Posterior cingulate gyrus (tissue), 11 donors: ENCODE measurements at regions not wholly inside any gene's neighbourhood (a gene's known extent, or its start where the extent isn't known, plus 50 kb on each side); places are given as distances from the start of the nearest gene placed in this dataset.
"Not testable (repeated sequence)": the region's sequence is repeated elsewhere in the genome, so short reads cannot be mapped to it uniquely, and the experiment has no call there.

Experiments used
- DNase-seq, 10 donors: peaks; one replicate each; pipeline versions ENCODE4 v3.0.0 to v3.0.0-alpha.2; 2020 to 2021; ENCODE audit warnings: mixed read lengths in 3 of 10
- intact Hi-C: fragments of 100-400 bp; cut with DNase I; formaldehyde crosslinking; loops from one replicate; pipeline ENCODE4 v1.15.1; 2023

DNA sequence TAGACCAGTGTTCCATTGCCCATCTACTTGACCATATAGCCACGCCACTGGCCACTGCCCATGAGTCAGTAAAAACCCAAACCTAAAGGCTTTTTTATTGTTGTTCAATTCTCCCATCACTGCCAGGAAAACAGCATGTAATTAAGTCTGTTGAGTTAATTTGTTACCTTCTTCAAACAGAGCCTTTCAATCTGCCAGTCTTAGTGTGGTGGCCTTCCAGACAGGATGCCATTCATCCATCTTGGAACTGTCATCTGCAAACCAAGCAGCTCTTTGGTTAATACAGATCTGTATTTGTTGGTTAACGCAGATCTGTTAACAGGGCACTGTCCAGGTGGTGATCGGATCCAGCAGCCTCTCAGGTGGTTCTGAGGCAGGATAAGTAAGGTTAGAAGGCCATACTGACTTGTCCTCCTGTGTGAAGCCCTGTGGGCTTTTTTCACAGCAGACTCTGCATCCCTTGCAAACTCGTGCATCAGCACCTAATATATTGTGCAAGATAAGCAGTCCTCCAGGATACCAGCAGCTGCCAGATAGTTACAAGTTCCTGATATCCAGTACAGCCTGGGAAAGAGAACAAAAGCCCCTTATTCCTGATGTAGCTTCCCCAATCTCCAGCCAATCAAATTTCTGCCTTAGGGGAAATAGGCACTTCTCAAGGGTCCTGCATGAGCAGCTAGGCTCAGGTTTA, 59.1 kb upstream of the DHRS4 start:
- intact Hi-C loops: no loop called here
- no peak for DNase-seq

- no peak for DNase-seq
Observed at GRCh38 chr14:23895053-23895419, 58.5 kb upstream of the DHRS4 start.

GRCh38 chr14:23895480-23895879, 58.1 kb upstream of the DHRS4 start:
- no peak for DNase-seq
- intact Hi-C loops: no loop called here

More at GRCh38 chr14:23895053-23895419, 58.5 kb upstream of the DHRS4 start:
- intact Hi-C loops: no loop called here

- intact Hi-C loops: no loop called here
- DNase-seq: no peak
Observed at GRCh38 chr14:23896609-23897153, 56.9 kb upstream of the DHRS4 start.

GRCh38 chr14:23897291-23897690, 56.3 kb upstream of the DHRS4 start:
- DNase-seq, intact Hi-C loops: not testable (repeated sequence)

- peak in 2 of 10 donors; percentile 59 to 74 for DNase-seq
- intact Hi-C loops: not testable (repeated sequence)
Observed at GRCh38 chr14:23898359-23898758, 55.2 kb upstream of the DHRS4 start.

GRCh38 chr14:23899788-23900187, 53.8 kb upstream of the DHRS4 start:
- intact Hi-C loops: no loop called here
- no peak for DNase-seq

DNA sequence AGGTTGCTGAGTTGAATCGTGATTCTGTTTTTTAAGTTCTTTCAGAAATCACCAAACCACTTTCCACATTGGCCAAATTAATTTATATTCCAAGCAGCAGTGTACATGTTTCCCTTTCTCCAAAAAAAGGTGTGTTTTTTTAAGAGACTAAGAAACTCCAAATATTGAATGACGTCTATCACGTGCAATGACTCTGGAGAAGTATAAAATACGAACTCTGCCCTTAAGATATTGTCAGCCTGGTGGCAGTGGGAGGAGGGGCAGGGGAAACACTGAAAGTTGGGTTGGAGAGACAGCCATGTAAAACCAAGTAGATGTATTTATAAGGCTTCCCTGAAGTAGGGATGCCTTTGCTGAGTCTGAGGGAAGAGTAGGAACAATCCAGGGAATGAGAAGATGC, 50.1 kb upstream of the DHRS4 start:
- intact Hi-C loops: no loop called here
- no peak for DNase-seq
